IMR-90 (cell line): ENCODE measurements at regions not wholly inside any gene's neighbourhood (a gene's known extent, or its start where the extent isn't known, plus 50 kb on each side); places are given as distances from the start of the nearest gene placed in this dataset.

Source experiments
- ATAC-seq: fragments of 200-7000 bp; cut with Tn5 transposase; 2 replicates; pipeline ENCODE4 v1.9.1; 2020; ENCODE audit warnings: low read depth, mild to moderate bottlenecking, moderate library complexity
- BruUV-seq: library from RNA; stranded (reverse); fragments of 400-500 nt; replicated peaks from 2 replicates; lab custom pipeline; 2021; lab: Mats Ljungman, UMichigan
- CTCF ChIA-PET: fragments of 300-600 bp; formaldehyde crosslinking; extraction: SDS; loops from one replicate; lab custom pipeline; 2021; ENCODE audit warnings: antibody characterized with exemption; lab: Yijun Ruan, JAX
- POLR2A ChIA-PET: fragments of 300-600 bp; sonication (Branson Sonifier 250); formaldehyde crosslinking; loops from one replicate; lab custom pipeline; 2022; ENCODE audit warnings: antibody characterized with exemption; ENCODE audit not compliant: unreplicated experiment; lab: Charles Lee
- DNase-seq: peaks from one replicate; pipeline ENCODE4 v3.0.0; 2013
- H2AFZ ChIP-seq: replicated peaks from 2 replicates; pipeline ENCODE3; 2013; ENCODE audit warnings: low read length, mild to moderate bottlenecking; ENCODE audit not compliant: poor library complexity
- H2AK5ac ChIP-seq: 2 replicates; pipeline ENCODE4 v1.6.1; 2013; ENCODE audit warnings: low read depth, low read length, inconsistent platforms
- H2AK9ac ChIP-seq: replicated peaks from 2 replicates; pipeline ENCODE3; 2013; ENCODE audit warnings: mild to moderate bottlenecking, low read depth, low read length, moderate library complexity; ENCODE audit not compliant: poor library complexity
- H2BK120ac ChIP-seq: 2 replicates; pipeline ENCODE4 v1.6.1; 2013; ENCODE audit warnings: low read depth, low read length, inconsistent platforms
- H2BK15ac ChIP-seq: 3 replicates; pipeline ENCODE4 v1.6.1; 2013; ENCODE audit warnings: low read depth, low read length, inconsistent platforms
- H2BK20ac ChIP-seq: 2 replicates; pipeline ENCODE4 v1.6.1; 2013; ENCODE audit warnings: low read depth, mild to moderate bottlenecking, inconsistent platforms, low read length, moderate library complexity
- H2BK5ac ChIP-seq: 2 replicates; pipeline ENCODE4 v1.6.1; 2013; ENCODE audit warnings: mild to moderate bottlenecking, low read depth, low read length, inconsistent platforms; ENCODE audit not compliant: poor library complexity, severe bottlenecking
- H3K14ac ChIP-seq: replicated peaks from 2 replicates; pipeline ENCODE4 v1.6.1; 2013; ENCODE audit warnings: low read depth, low read length, inconsistent platforms
- H3K18ac ChIP-seq: 2 replicates; pipeline ENCODE4 v1.6.1; 2013; ENCODE audit warnings: low read depth, low read length, control low read depth
- H3K23ac ChIP-seq: 2 replicates; pipeline ENCODE4 v1.6.1; 2013; ENCODE audit warnings: low read depth, low read length, inconsistent platforms
- H3K27ac ChIP-seq: 2 replicates; pipeline ENCODE4 v1.5.1; 2013; ENCODE audit warnings: mild to moderate bottlenecking, control low read depth, low read length; ENCODE audit not compliant: insufficient read depth
- H3K27me3 ChIP-seq: 2 replicates; pipeline ENCODE4 v1.6.1; 2013; ENCODE audit warnings: low read length; ENCODE audit not compliant: control insufficient read depth, insufficient read depth
- H3K36me3 ChIP-seq: 2 replicates; pipeline ENCODE4 v1.6.1; 2013; ENCODE audit warnings: low read length, mixed read lengths; ENCODE audit not compliant: control insufficient read depth, insufficient read depth
- H3K4ac ChIP-seq: 2 replicates; pipeline ENCODE4 v1.6.1; 2013; ENCODE audit warnings: low read depth, low read length, inconsistent platforms
- H3K4me1 ChIP-seq: 2 replicates; pipeline ENCODE4 v1.6.1; 2013; ENCODE audit warnings: low read length, mixed read lengths; ENCODE audit not compliant: control insufficient read depth, insufficient read depth
- H3K4me2 ChIP-seq: 2 replicates; pipeline ENCODE4 v1.6.1; 2013; ENCODE audit warnings: low read depth, mild to moderate bottlenecking, control low read depth, low read length, moderate library complexity
- H3K4me3 ChIP-seq: 2 replicates; pipeline ENCODE4 v1.5.1; 2013; ENCODE audit warnings: low read depth, mild to moderate bottlenecking, control low read depth, low read length, moderate library complexity; ENCODE audit not compliant: insufficient read depth
- H3K56ac ChIP-seq: 2 replicates; pipeline ENCODE4 v1.6.1; 2013; ENCODE audit warnings: low read length, inconsistent platforms; ENCODE audit not compliant: insufficient read depth; ENCODE audit errors: extremely low read depth
- H3K79me1 ChIP-seq, 2 experiments: 2 replicates each; pipeline ENCODE4 v1.6.1; 2013; ENCODE audit warnings: low read length in 2 of 2, inconsistent platforms in 1 of 2, low read depth in 1 of 2
- H3K9ac ChIP-seq: 2 replicates; pipeline ENCODE4 v1.6.1; 2013; ENCODE audit warnings: low read depth, low read length, control low read depth
- H3K9me1 ChIP-seq: 2 replicates; pipeline ENCODE4 v1.6.1; 2013; ENCODE audit warnings: low read length, inconsistent platforms; ENCODE audit not compliant: insufficient read depth
- H3K9me3 ChIP-seq: 2 replicates; pipeline ENCODE4 v1.6.1; 2013; ENCODE audit warnings: low read length; ENCODE audit not compliant: control insufficient read depth, insufficient read depth
- H4K20me1 ChIP-seq: 2 replicates; pipeline ENCODE4 v1.6.1; 2013; ENCODE audit warnings: low read length, inconsistent platforms; ENCODE audit not compliant: insufficient read depth
- H4K5ac ChIP-seq: 2 replicates; pipeline ENCODE4 v1.6.1; 2013; ENCODE audit warnings: mild to moderate bottlenecking, low read depth, low read length, control low read depth
- H4K8ac ChIP-seq, 2 experiments: 2 replicates each; pipeline ENCODE4 v1.6.1; 2013; ENCODE audit warnings: low read depth in 2 of 2, low read length in 2 of 2, control low read depth in 1 of 2, inconsistent platforms in 1 of 2
- H4K91ac ChIP-seq: 2 replicates; pipeline ENCODE4 v1.6.1; 2013; ENCODE audit warnings: low read depth, low read length, inconsistent platforms; ENCODE audit not compliant: insufficient read depth
- BHLHE40 ChIP-seq: fragments of 150-350 bp; IDR thresholded peaks from 2 replicates; pipeline ENCODE4 v1.6.1; 2016; ENCODE audit warnings: mild to moderate bottlenecking, low read depth, low read length
- CEBPB ChIP-seq: IDR thresholded peaks from 2 replicates; pipeline ENCODE4 v1.6.1; 2012; ENCODE audit warnings: low read depth, low read length, improper control_type of control experiment
- FOS ChIP-seq: fragments of 150-350 bp; IDR thresholded peaks from 2 replicates; pipeline ENCODE4 v1.6.1; 2016; ENCODE audit warnings: low read depth, low read length
- MAFK ChIP-seq: IDR thresholded peaks from 2 replicates; pipeline ENCODE4 v1.6.1; 2012; ENCODE audit warnings: low read depth, low read length, improper control_type of control experiment
- MAZ ChIP-seq: IDR thresholded peaks from 2 replicates; pipeline ENCODE4 v1.6.1; 2012; ENCODE audit warnings: low read depth, mild to moderate bottlenecking, low read length, improper control_type of control experiment, moderate library complexity, borderline replicate concordance
- MXI1 ChIP-seq: IDR thresholded peaks from 2 replicates; pipeline ENCODE4 v1.6.1; 2012; ENCODE audit warnings: low read depth, mild to moderate bottlenecking, low read length, moderate library complexity, borderline replicate concordance
- NFE2L2 ChIP-seq: fragments of 150-350 bp; IDR thresholded peaks from 2 replicates; pipeline ENCODE4 v1.6.1; 2016; ENCODE audit warnings: low read depth, mild to moderate bottlenecking, low read length
- POLR2A ChIP-seq: IDR thresholded peaks from 2 replicates; pipeline ENCODE4 v1.6.1; 2012; ENCODE audit warnings: mild to moderate bottlenecking, low read depth, low read length
- RAD21 ChIP-seq: IDR thresholded peaks from 2 replicates; pipeline ENCODE4 v1.6.1; 2012; ENCODE audit warnings: low read length, improper control_type of control experiment
- RCOR1 ChIP-seq: IDR thresholded peaks from 2 replicates; pipeline ENCODE4 v1.6.1; 2012; ENCODE audit warnings: mild to moderate bottlenecking, low read length, improper control_type of control experiment; ENCODE audit not compliant: insufficient replicate concordance
- SMC3 ChIP-seq: fragments of 150-350 bp; IDR thresholded peaks from 2 replicates; pipeline ENCODE4 v1.6.1; 2016; ENCODE audit warnings: low read depth, mild to moderate bottlenecking, antibody characterized with exemption, low read length, moderate library complexity
- WGBS, 2 experiments: methylation state at CpG; one replicate each; pipeline versions ENCODE4 v1.1.5 to v1.1.7; 2013; ENCODE audit warnings: missing lambda C conversion rate in 2 of 2; ENCODE audit not compliant: insufficient read length in 1 of 2; ENCODE audit errors: extremely low coverage in 2 of 2; 5-methylcytosine and 5-hydroxymethylcytosine counted together
- dilution Hi-C: fragments of 300-500 bp; cut with HindIII; formaldehyde crosslinking; loops from one replicate; pipeline ENCODE4 v1.14.3; 2018; ENCODE audit warnings: low sequenced_read_pairs; ENCODE audit not compliant: unreplicated experiment
- in situ Hi-C: fragments of 300-500 bp; cut with MboI; formaldehyde crosslinking; loops from 3 replicates; pipeline ENCODE4 v1.14.3; 2019; ENCODE audit warnings: low sequenced_read_pairs, inconsistent platforms, mixed read lengths
- intact Hi-C: fragments of 100-400 bp; cut with micrococcal nuclease; formaldehyde crosslinking; loops from 2 replicates; pipeline ENCODE4 v1.10.0; 2022
- TF ChIP-seq, protein P1 (sequence below): fragments of 150-350 bp; IDR thresholded peaks from 2 replicates; pipeline ENCODE4 v1.6.1; 2017; ENCODE audit warnings: mild to moderate bottlenecking, antibody characterized with exemption, low read length, low read depth
- TF ChIP-seq, protein P2 (sequence below): conservative IDR thresholded peaks from 2 replicates; pipeline ENCODE4 v1.5.1; 2012; ENCODE audit warnings: mild to moderate bottlenecking, low read depth, low read length, improper control_type of control experiment
- TF ChIP-seq, protein P3 (sequence below): fragments of 150-350 bp; IDR thresholded peaks from 2 replicates; pipeline ENCODE4 v1.6.1; 2016; ENCODE audit warnings: low read depth, mild to moderate bottlenecking, low read length, moderate library complexity, borderline replicate concordance

DNA sequence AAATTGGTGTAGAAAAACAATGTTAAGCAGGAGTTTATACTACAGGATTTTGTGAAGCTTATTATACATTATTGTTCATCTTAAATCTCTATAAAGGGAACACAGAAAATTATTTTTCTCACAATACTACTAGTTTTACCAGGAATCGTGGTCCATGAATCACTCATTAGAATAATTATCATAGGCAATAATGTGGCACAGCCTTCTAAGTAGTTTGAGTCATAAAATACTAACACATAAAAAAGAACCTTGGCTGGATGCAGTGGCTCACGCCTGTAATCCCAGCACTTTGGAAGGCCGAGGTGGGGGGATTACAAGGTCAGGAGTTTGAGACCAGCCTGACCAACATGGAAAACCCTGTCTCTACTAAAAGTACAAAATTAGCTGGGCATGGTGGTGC lies 393.1 kb upstream of the ZNF717 start:
- TF ChIP-seq NFE2L2 (no peak), RCOR1 (no peak), MXI1 (no peak), RAD21 (no peak), MAFK (no peak), SMC3 (no peak), FOS (no peak), BHLHE40 (no peak), CEBPB (no peak), POLR2A (no peak), MAZ (no peak)
- TF ChIP-seq, protein P1, sequence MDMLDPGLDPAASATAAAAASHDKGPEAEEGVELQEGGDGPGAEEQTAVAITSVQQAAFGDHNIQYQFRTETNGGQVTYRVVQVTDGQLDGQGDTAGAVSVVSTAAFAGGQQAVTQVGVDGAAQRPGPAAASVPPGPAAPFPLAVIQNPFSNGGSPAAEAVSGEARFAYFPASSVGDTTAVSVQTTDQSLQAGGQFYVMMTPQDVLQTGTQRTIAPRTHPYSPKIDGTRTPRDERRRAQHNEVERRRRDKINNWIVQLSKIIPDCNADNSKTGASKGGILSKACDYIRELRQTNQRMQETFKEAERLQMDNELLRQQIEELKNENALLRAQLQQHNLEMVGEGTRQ = no peak
- TF ChIP-seq, protein P2, sequence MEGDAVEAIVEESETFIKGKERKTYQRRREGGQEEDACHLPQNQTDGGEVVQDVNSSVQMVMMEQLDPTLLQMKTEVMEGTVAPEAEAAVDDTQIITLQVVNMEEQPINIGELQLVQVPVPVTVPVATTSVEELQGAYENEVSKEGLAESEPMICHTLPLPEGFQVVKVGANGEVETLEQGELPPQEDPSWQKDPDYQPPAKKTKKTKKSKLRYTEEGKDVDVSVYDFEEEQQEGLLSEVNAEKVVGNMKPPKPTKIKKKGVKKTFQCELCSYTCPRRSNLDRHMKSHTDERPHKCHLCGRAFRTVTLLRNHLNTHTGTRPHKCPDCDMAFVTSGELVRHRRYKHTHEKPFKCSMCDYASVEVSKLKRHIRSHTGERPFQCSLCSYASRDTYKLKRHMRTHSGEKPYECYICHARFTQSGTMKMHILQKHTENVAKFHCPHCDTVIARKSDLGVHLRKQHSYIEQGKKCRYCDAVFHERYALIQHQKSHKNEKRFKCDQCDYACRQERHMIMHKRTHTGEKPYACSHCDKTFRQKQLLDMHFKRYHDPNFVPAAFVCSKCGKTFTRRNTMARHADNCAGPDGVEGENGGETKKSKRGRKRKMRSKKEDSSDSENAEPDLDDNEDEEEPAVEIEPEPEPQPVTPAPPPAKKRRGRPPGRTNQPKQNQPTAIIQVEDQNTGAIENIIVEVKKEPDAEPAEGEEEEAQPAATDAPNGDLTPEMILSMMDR = no peak
- TF ChIP-seq, protein P3, sequence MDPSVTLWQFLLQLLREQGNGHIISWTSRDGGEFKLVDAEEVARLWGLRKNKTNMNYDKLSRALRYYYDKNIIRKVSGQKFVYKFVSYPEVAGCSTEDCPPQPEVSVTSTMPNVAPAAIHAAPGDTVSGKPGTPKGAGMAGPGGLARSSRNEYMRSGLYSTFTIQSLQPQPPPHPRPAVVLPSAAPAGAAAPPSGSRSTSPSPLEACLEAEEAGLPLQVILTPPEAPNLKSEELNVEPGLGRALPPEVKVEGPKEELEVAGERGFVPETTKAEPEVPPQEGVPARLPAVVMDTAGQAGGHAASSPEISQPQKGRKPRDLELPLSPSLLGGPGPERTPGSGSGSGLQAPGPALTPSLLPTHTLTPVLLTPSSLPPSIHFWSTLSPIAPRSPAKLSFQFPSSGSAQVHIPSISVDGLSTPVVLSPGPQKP = no peak
- Histone ChIP-seq H2BK5ac (no peak overlapping the region), H3K23ac (no peak overlapping the region), H4K91ac (no peak overlapping the region), H2BK20ac (no peak overlapping the region), H2BK120ac (no peak overlapping the region), H3K4me2 (no peak overlapping the region), H4K20me1 (no peaks in the 10 kb centered on the region), H3K4me3 (no peak overlapping the region), H2BK15ac (no peak overlapping the region), H2AK5ac (no peak overlapping the region), H3K9me1 (no peaks in the 10 kb centered on the region), H3K9me3 (no peaks in the 10 kb centered on the region), H4K8ac (no peak overlapping the region), H3K14ac (no peak overlapping the region), H3K56ac (no peak overlapping the region), H3K36me3 (no peaks in the 10 kb centered on the region), H3K18ac (no peak overlapping the region), H4K5ac (no peak overlapping the region), H3K27me3 (no peaks in the 10 kb centered on the region), H3K79me1 (no peaks in the 10 kb centered on the region), H2AFZ (no peak overlapping the region), H3K4ac (no peak overlapping the region), H3K9ac (no peak overlapping the region), H3K27ac (no peak overlapping the region), H2AK9ac (no peak overlapping the region), H3K4me1 (no peaks in the 10 kb centered on the region)
- POLR2A ChIA-PET = no interaction called here
- DNase-seq = no peak
- BruUV-seq = no TSS peak
- CTCF ChIA-PET = interaction anchor here (1.1 kb wide), 1 partner anchor 133 kb away, joined by 4 read pairs; no protein-coding TSS in a partner anchor
- intact Hi-C loops (no loop called here), in situ Hi-C loops (no loop called here), dilution Hi-C loops (no loop called here)
- no peak for ATAC-seq
- WGBS, 2 experiments = no CpG with 5 or more reads among the region's 3 CpGs
